Lung (tissue), 11 donors: ENCODE measurements at regions not wholly inside any gene's neighbourhood (a gene's known extent, or its start where the extent isn't known, plus 50 kb on each side); places are given as distances from the start of the nearest gene placed in this dataset.
A peak's percentile ranks its signal among the peaks of the same experiment; 100 is the strongest.

ENCODE experiments used
- ATAC-seq: fragments of 200-7000 bp; cut with Tn5 transposase; one replicate; pipeline ENCODE4 v1.9.1; 2020; ENCODE audit warnings: moderate number of reproducible peaks; ENCODE audit not compliant: insufficient read depth, low FRiP score
- DNase-seq, 3 donors: peaks; one replicate each; pipeline ENCODE4 v3.0.0-alpha.2; 2013 to 2017
- H3K27ac ChIP-seq, 2 donors: one replicate each; pipeline ENCODE4 v1.5.1; 2013; ENCODE audit warnings: mild to moderate bottlenecking in 2 of 2, moderate library complexity in 2 of 2, control low read depth in 1 of 2, inconsistent platforms in 1 of 2, low read depth in 1 of 2, low read length in 1 of 2
- H3K27me3 ChIP-seq, 3 donors: one replicate each; pipeline ENCODE4 v1.5.1; 2013; ENCODE audit warnings: low read length in 2 of 3; ENCODE audit not compliant: control insufficient read depth in 3 of 3, insufficient read depth in 3 of 3
- H3K36me3 ChIP-seq, 4 donors: one replicate each; pipeline ENCODE4 v1.5.1; 2013; ENCODE audit warnings: low read length in 4 of 4, mild to moderate bottlenecking in 1 of 4, moderate library complexity in 1 of 4; ENCODE audit not compliant: control insufficient read depth in 4 of 4, insufficient read depth in 4 of 4
- H3K4me1 ChIP-seq, 5 donors: one replicate each; pipeline ENCODE4 v1.5.1; 2013; ENCODE audit warnings: low read length in 5 of 5, mild to moderate bottlenecking in 2 of 5, moderate library complexity in 1 of 5; ENCODE audit not compliant: control insufficient read depth in 5 of 5, insufficient read depth in 5 of 5
- H3K4me3 ChIP-seq: one replicate; pipeline ENCODE4 v1.5.1; 2013; ENCODE audit warnings: mild to moderate bottlenecking, control low read depth, moderate library complexity
- H3K9ac ChIP-seq, 2 donors: one replicate each; pipeline ENCODE4 v1.5.1; 2013; ENCODE audit warnings: low read length in 2 of 2, control low read depth in 1 of 2; ENCODE audit not compliant: insufficient read depth in 1 of 2
- H3K9me3 ChIP-seq, 4 donors: one replicate each; pipeline ENCODE4 v1.5.1; 2013; ENCODE audit warnings: low read length in 3 of 4, mild to moderate bottlenecking in 1 of 4, moderate library complexity in 1 of 4; ENCODE audit not compliant: control insufficient read depth in 4 of 4, insufficient read depth in 3 of 4
- WGBS, 2 donors: extraction: QIAGEN DNeasy Blood & Tissue Kit; methylation state at CpG; one replicate each; pipeline ENCODE4 v1.1.7; 2013; 5-methylcytosine and 5-hydroxymethylcytosine counted together
- TF ChIP-seq, protein P1 (sequence below): IDR thresholded peaks from 2 replicates; pipeline ENCODE4 v1.5.1; 2012; ENCODE audit warnings: mild to moderate bottlenecking; ENCODE audit errors: control extremely low read depth, extremely low read depth
- donor health status: control.
- donor health status: control.
- donor health status: Bipolar disorder and iron deficiency.
- donor health status: healthy.
- donor health status: DM: yes; HTN: yes; CAD: no.

DNA sequence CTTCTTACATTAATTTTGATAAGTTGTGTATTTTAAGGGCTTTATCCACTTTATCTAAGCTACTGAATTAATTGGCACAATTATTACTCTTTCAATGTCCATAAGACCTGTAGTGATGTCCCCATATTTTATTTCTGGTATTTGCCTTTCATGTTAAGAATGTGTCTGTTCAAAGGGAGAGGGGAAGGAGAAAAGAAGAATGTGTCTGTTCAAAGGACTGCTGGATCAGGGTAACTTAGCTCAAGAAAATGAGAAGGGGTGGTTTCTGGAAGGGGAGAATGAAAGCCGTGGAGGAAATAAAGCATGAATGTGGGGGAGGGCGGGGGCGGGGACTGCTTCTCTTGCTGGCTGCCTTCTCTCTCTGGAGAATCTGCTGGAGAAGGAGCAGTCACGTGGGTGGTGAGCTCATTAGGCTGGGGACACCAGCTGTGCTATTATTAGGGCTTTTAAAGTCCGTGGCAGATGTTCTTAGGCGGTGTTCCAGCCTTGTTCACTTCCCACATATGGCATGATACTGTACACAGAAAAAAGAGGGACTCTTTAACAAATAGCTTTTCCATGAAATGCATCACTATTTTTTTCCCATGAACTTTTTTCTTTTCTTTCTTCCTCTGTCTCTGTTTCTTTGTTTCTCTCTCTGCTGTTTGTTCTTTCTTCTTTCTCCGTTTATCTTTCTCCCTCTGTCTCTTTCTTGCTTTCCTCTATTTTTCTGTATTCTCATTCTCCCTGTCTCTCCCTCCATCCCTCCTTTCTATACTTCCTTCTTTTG lies 63.7 kb upstream of the ULK4 start:
- TF ChIP-seq, protein P1, sequence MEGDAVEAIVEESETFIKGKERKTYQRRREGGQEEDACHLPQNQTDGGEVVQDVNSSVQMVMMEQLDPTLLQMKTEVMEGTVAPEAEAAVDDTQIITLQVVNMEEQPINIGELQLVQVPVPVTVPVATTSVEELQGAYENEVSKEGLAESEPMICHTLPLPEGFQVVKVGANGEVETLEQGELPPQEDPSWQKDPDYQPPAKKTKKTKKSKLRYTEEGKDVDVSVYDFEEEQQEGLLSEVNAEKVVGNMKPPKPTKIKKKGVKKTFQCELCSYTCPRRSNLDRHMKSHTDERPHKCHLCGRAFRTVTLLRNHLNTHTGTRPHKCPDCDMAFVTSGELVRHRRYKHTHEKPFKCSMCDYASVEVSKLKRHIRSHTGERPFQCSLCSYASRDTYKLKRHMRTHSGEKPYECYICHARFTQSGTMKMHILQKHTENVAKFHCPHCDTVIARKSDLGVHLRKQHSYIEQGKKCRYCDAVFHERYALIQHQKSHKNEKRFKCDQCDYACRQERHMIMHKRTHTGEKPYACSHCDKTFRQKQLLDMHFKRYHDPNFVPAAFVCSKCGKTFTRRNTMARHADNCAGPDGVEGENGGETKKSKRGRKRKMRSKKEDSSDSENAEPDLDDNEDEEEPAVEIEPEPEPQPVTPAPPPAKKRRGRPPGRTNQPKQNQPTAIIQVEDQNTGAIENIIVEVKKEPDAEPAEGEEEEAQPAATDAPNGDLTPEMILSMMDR, result no peak
- WGBS, 2 donors, result 1 to 8% methylated on average over 7 of the region's 7 CpGs
- peak overlapping the region; percentile 27 to 92 for H3K27ac ChIP-seq
- H3K36me3 ChIP-seq, result no peaks in the 10 kb centered on the region
- H3K9ac ChIP-seq, result peak overlapping the region in 1 of 2 donors; percentile 67
- DNase-seq (peak; percentile 95 to 99 (median 99)), ATAC-seq (peak; percentile 73)
- no peaks in the 10 kb centered on the region for H3K27me3 ChIP-seq
- no peak overlapping the region for H3K4me3 ChIP-seq
- H3K4me1 ChIP-seq, result peaks cover 7 to 24% (median 14%) of the 10 kb centered on the region in 5 donors
- H3K9me3 ChIP-seq, result no peaks in the 10 kb centered on the region

DNA sequence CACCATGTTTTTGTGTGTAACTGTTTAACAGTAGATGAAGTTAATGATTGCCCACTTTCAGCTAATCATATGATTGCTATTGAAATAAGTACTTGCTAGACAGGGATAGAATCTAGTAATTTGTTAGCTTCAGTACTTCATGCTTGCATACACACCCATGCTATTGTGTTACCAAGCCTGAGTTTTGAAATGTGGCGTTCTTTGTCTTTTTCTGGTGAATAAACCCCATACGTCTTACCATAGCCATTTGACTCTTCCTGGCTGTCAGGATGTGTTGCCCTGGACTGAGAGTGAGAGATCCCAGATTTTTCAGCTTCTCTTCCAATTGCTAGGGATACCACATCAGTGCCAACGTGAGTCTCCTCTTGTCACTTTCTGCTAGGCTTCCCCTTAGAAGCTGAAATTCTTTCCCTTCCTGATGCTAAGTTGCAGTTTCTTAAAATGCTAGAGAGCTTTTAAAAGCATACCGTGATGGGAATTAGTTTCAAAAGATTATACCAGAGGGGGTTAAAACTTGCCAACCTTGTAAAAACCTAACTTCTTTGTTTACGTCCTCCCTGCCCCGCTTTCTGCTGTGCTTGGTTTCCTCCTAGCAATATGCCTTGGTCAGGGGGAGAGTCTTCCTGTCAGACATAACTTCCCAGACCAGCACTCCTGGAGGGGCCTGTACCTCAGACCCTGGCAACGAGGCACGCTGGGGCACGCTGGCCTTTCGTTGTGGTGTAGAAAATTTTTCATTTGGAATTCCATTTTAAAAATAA lies 62.9 kb upstream of the ULK4 start:
- Histone ChIP-seq H3K27ac (peak overlapping the region; percentile 92 to 93), H3K9ac (peak overlapping the region in 1 of 2 donors; percentile 67), H3K9me3 (no peaks in the 10 kb centered on the region), H3K36me3 (no peaks in the 10 kb centered on the region), H3K27me3 (no peaks in the 10 kb centered on the region), H3K4me1 (peaks cover 9 to 31% (median 14%) of the 10 kb centered on the region in 5 donors), H3K4me3 (no peak overlapping the region)
- DNase-seq (peak; percentile 32 to 69 (median 64)), ATAC-seq (no peak)
- TF ChIP-seq, protein P1, result no peak
- WGBS, 2 donors, result 17 to 19% methylated on average over 10 of the region's 10 CpGs

DNA sequence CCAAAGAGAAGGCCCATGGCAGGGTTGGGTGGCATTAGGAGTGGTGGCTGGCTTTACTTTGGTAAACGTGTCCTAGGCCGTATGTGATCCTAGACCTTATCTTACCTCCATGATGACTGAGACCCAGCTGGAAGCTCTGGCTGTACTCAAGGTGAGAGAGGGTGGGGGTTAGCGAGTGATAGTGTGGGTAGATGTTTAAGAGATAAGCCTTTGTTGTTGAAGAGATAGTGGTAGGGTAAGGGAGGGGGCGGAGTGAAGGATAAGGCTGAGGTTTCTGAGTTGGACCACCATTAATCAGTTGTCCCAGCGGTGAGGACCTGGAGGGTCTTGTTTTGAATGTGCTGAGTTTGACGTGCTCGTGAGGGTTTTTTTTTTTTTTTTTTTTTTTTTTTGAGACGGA lies 61.5 kb upstream of the ULK4 start:
- 91 to 98% methylated on average over 6 to 8 of the region's 8 CpGs for WGBS, 2 donors
- Histone ChIP-seq H3K27ac (peak overlapping the region in 1 of 2 donors; percentile 58), H3K9me3 (no peaks in the 10 kb centered on the region), H3K9ac (no peak overlapping the region), H3K4me1 (peaks cover 11 to 37% (median 14%) of the 10 kb centered on the region in 5 donors), H3K36me3 (no peaks in the 10 kb centered on the region), H3K4me3 (no peak overlapping the region), H3K27me3 (no peaks in the 10 kb centered on the region)
- no peak for DNase-seq
- TF ChIP-seq, protein P1, result no peak
- no peak for ATAC-seq
